MCF 10A (cell line): ENCODE measurements at regions not wholly inside any gene's neighbourhood (a gene's known extent, or its start where the extent isn't known, plus 50 kb on each side); places are given as distances from the start of the nearest gene placed in this dataset.

Experiments
- BruUV-seq: library from RNA; stranded (reverse); fragments of 400-500 nt; replicated peaks from 2 replicates; lab custom pipeline; 2021; lab: Mats Ljungman, UMichigan
- CTCF ChIA-PET: fragments of 300-600 bp; sonication (Branson Sonifier 250); formaldehyde crosslinking; extraction: SDS; loops from one replicate; lab custom pipeline; 2021; ENCODE audit warnings: antibody characterized with exemption, inconsistent platforms; lab: Yijun Ruan, JAX
- POLR2A ChIA-PET: fragments of 300-600, 350-650 bp; sonication (Branson Sonifier 250); formaldehyde crosslinking; extraction: SDS; loops from one replicate; lab custom pipeline; 2020; ENCODE audit warnings: antibody characterized with exemption, inconsistent platforms; lab: Yijun Ruan, JAX
- DNase-seq: peaks from one replicate; pipeline ENCODE4 v3.0.0-alpha.2; 2018; ENCODE audit not compliant: unreplicated experiment
- H3K27ac Mint-ChIP-seq: one replicate; pipeline ENCODE4 v1.8.0; 2022; ENCODE audit warnings: mild to moderate bottlenecking, low read depth, mixed read lengths; ENCODE audit not compliant: unreplicated experiment
- H3K27me3 Mint-ChIP-seq: one replicate; pipeline ENCODE4 v1.8.0; 2022; ENCODE audit warnings: mixed read lengths; ENCODE audit not compliant: insufficient read depth, unreplicated experiment
- H3K36me3 Mint-ChIP-seq: one replicate; pipeline ENCODE4 v1.8.0; 2022; ENCODE audit warnings: mild to moderate bottlenecking, moderate library complexity, mixed read lengths; ENCODE audit not compliant: insufficient read depth, unreplicated experiment
- H3K4me1 Mint-ChIP-seq: one replicate; pipeline ENCODE4 v1.8.0; 2022; ENCODE audit warnings: mixed read lengths; ENCODE audit not compliant: insufficient read depth, unreplicated experiment
- H3K4me3 Mint-ChIP-seq: one replicate; pipeline ENCODE4 v1.8.0; 2022; ENCODE audit warnings: mild to moderate bottlenecking, moderate library complexity, mixed read lengths; ENCODE audit not compliant: unreplicated experiment
- H3K9me3 Mint-ChIP-seq: one replicate; pipeline ENCODE4 v1.8.0; 2022; ENCODE audit warnings: mixed read lengths; ENCODE audit not compliant: unreplicated experiment
- CTCF ChIP-seq: fragments of 200-600 bp; IDR thresholded peaks from one replicate; pipeline ENCODE4 v1.8.0; 2022; ENCODE audit warnings: antibody characterized with exemption, mild to moderate bottlenecking; ENCODE audit not compliant: unreplicated experiment
- intact Hi-C: fragments of 100-400 bp; cut with micrococcal nuclease; formaldehyde crosslinking; loops from 2 replicates; pipeline ENCODE4 v1.14.1; 2022

DNA sequence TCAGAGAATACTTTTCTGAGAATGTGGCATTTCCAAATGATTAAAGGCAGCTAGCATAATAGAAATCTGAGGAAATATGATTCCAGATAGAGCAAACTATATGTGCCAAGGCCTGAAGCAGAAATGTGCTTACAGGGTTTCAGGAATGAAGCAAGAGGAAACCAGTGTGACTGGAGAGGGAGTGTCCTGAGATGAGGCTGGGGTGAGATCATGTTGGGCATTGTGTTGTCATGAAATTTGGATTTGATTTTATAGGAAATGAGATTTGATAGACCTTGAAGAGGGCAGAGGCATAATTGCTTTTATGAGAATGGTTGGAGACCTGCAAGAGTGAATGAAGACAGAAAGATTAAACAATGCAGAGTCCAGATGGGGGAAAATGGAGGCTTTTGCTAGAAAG lies 338.1 kb upstream of the SNX7 start:
- ChIA-PET POLR2A (interaction anchor here (0.6 to 2.6 kb wide), 15 partner anchors 10 to 1360 kb away, joined by 3 to 17 read pairs (median 3); partner anchors contain the start of gene DPYD), CTCF (interaction anchor here (0.6 to 1.4 kb wide), 4 partner anchors 11 to 403 kb away, joined by 3 to 9 read pairs (median 4); no protein-coding TSS in a partner anchor)
- Mint-ChIP-seq H3K9me3 (no peaks in the 10 kb centered on the region), H3K4me3 (peak overlapping the region; percentile 48), H3K27ac (peak overlapping the region; percentile 83), H3K4me1 (peaks cover 38% of the 10 kb centered on the region), H3K27me3 (no peaks in the 10 kb centered on the region), H3K36me3 (no peaks in the 10 kb centered on the region)
- intact Hi-C loops = loop anchor here (5.0 to 10.0 kb wide), 2 partner anchors 144 to 419 kb away; no protein-coding TSS in a partner anchor
- TF ChIP-seq CTCF = no peak
- peak; percentile 95 for DNase-seq
- BruUV-seq = no TSS peak

DNA sequence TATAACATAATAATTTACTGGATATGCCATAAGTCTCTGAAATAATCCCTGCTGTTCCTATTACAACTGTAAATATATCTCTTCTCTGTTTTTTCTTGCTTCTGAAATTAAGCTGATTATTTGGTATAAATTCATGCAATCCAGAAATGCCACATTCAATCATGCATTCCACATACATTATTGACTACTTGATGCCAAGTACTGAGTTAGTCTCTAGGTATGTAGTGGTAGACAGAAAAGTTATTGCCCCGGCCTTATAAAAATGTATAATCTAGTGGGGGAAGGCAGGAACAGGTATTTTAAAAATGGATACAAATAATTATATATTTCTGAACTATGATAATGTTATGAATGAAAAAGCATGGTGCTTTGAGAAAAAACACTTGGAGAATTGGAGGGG lies 338.6 kb upstream of the SNX7 start:
- H3K9me3 Mint-ChIP-seq = no peaks in the 10 kb centered on the region
- TSS peak; percentile 95 for BruUV-seq
- DNase-seq = no peak

DNA sequence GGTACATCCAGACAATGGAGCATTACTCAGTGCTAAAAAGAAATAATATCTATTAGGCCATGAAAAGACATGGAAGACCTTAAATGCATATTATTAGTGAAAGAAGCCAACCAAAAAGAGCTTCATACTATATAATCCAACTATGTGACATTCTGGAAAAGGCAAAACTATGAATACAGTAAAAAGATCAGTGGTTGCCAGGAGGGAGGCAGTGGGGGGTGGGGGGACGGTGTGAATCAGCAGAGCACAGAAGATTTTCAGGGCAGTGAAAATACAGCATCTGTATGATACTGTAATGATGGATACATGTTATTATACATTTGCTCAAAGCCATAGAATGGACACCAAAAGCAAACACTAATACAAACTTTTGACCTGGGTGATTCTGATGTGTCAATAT lies 339.4 kb upstream of the SNX7 start:
- Mint-ChIP-seq H3K36me3 (no peaks in the 10 kb centered on the region), H3K27ac (peak overlapping the region; percentile 83), H3K27me3 (no peaks in the 10 kb centered on the region), H3K4me3 (no peak overlapping the region), H3K4me1 (peaks cover 35% of the 10 kb centered on the region), H3K9me3 (no peaks in the 10 kb centered on the region)
- intact Hi-C loops = loop anchor here (5.0 to 10.0 kb wide), 2 partner anchors 145 to 417 kb away; no protein-coding TSS in a partner anchor
- DNase-seq = no peak
- ChIA-PET POLR2A (interaction anchor here (0.6 to 1.1 kb wide), 4 partner anchors 17 to 1146 kb away, joined by 3 to 5 read pairs (median 3); no protein-coding TSS in a partner anchor), CTCF (no interaction called here)
- no TSS peak for BruUV-seq
- TF ChIP-seq CTCF = no peak

More for the DNA sequence above, 338.6 kb upstream of the SNX7 start:
- Mint-ChIP-seq H3K27ac (peak overlapping the region; percentile 83), H3K4me1 (peaks cover 38% of the 10 kb centered on the region), H3K4me3 (peak overlapping the region; percentile 48), H3K27me3 (no peaks in the 10 kb centered on the region), H3K36me3 (no peaks in the 10 kb centered on the region)
- intact Hi-C loops = loop anchor here (5.0 to 10.0 kb wide), 2 partner anchors 144 to 418 kb away; no protein-coding TSS in a partner anchor
- TF ChIP-seq CTCF = no peak
- ChIA-PET POLR2A (interaction anchor here (0.6 to 2.6 kb wide), 10 partner anchors 9 to 916 kb away, joined by 3 to 17 read pairs (median 3); partner anchors contain the start of gene DPYD), CTCF (interaction anchor here (0.6 kb wide), 1 partner anchor 403 kb away, joined by 3 read pairs; no protein-coding TSS in a partner anchor)

DNA sequence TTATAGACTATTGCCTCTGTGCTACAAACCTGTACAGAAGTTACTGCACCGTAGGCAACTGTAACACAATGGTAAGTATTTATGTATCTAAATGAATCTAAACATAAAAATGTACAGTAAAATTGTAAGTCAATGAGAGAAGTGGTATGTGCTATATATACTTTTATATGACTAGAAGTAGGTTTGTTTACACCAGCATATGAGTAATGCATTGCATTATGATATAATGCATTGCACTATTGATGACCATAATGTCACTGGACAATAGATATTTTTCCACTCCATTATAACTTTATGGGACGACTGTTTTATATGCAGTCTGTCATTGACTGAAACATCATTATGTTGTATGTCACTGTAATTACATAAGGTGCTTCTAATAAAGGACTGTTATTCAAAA lies 340.3 kb upstream of the SNX7 start:
- no peaks in the 10 kb centered on the region for H3K27me3 Mint-ChIP-seq
- H3K36me3 Mint-ChIP-seq = no peaks in the 10 kb centered on the region
- ChIA-PET POLR2A (no interaction called here), CTCF (no interaction called here)
- H3K4me3 Mint-ChIP-seq = no peak overlapping the region
- TF ChIP-seq CTCF = no peak
- peaks cover 39% of the 10 kb centered on the region for H3K4me1 Mint-ChIP-seq
- intact Hi-C loops = loop anchor here (5.0 to 10.0 kb wide), 2 partner anchors 146 to 416 kb away; no protein-coding TSS in a partner anchor
- H3K27ac Mint-ChIP-seq = peak overlapping the region; percentile 83
- H3K9me3 Mint-ChIP-seq = no peaks in the 10 kb centered on the region
- DNase-seq = no peak
- BruUV-seq = no TSS peak
